ENCODE measurements at regions not wholly inside any gene's neighbourhood (a gene's known extent, or its start where the extent isn't known, plus 50 kb on each side); places are given as distances from the start of the nearest gene placed in this dataset.

- ChIA-PET CTCF (ENCODE audit: low intra/inter-chr PET ratio, low total read pairs) (no interaction called here), POLR2A (interaction anchor here (2.8 kb wide), 1 partner anchor 11 kb away, joined by 18 read pairs; no protein-coding TSS in a partner anchor)
- H3K27me3 ChIP-seq (ENCODE audit: control insufficient read depth in 1 of 2, insufficient read depth in 2 of 2, low read length in 2 of 2): no peaks in the 10 kb centered on the region; a peak in 1 of 5 replicates
- in situ Hi-C loops (cut with HindIII; ENCODE audit: extremely low pct_ligation_motif_present, low pct_unique_long_range_greater_than_20kb): no loop called here
- H3K27ac ChIP-seq (ENCODE audit: extremely low read length, insufficient read depth, low read length): no peak overlapping the region
- no peak overlapping the region for H2AFZ ChIP-seq (ENCODE audit: low read length)
- intact Hi-C loops (cut with micrococcal nuclease; ENCODE audit: unreplicated experiment): no loop called here
- peaks cover 74% of the 10 kb centered on the region for H3K4me1 ChIP-seq (ENCODE audit: insufficient read depth, low read length)
- TF ChIP-seq ZNF672 (CRISPR knock-in tag; IDR thresholded peaks at IDR 0.05): no peak
- no peak for TF ChIP-seq ZNF749 (CRISPR knock-in tag; IDR thresholded peaks at IDR 0.05; ENCODE audit: borderline replicate concordance)
- no peak for TF ChIP-seq EZH2 (conservative IDR thresholded peaks at IDR 0.05; ENCODE audit: low read depth, low read length)
- no peak for TF ChIP-seq HIVEP1 (CRISPR knock-in tag; IDR thresholded peaks at IDR 0.05)
- TF ChIP-seq ELK4 (CRISPR knock-in tag; IDR thresholded peaks at IDR 0.05; ENCODE audit: borderline replicate concordance): no peak
- no peaks in the 10 kb centered on the region for H3K9me3 ChIP-seq (ENCODE audit: low read length)
- H4K20me1 ChIP-seq (ENCODE audit: insufficient read depth, low read length): no peaks in the 10 kb centered on the region
- peaks cover 29% of the 10 kb centered on the region for H3K79me2 ChIP-seq (ENCODE audit: insufficient read depth, low read length)
- ATAC-seq (no peak), DNase-seq (ENCODE audit: low spot score) (no peak), FAIRE-seq (no peak)
- H3K9ac ChIP-seq (ENCODE audit: insufficient read depth, low read depth, low read length): no peak overlapping the region
- BruUV-seq (replicated peaks): no TSS peak
- H3K4me2 ChIP-seq (ENCODE audit: low read depth, low read length): no peak overlapping the region
- H3K4me3 ChIP-seq (replicated peaks in 1 of 3; ENCODE audit: insufficient read depth in 1 of 3, low read depth in 2 of 3, low read length in 3 of 3): no peak overlapping the region
- peaks cover 0 to 3% of the 10 kb centered on the region in 2 experiments; a peak in 1 of 5 replicates for H3K36me3 ChIP-seq (replicated peaks in 1 of 2; ENCODE audit: control insufficient read depth in 1 of 2, insufficient read depth in 2 of 2, low read length in 2 of 2)
- 92% methylated on average over 3 of the region's 3 CpGs for WGBS (ENCODE audit: low lambda C conversion rate)
These were observed 120.8 kb upstream of the UMPS start for GRCh38 chr3:124609402-124609801.

DNA sequence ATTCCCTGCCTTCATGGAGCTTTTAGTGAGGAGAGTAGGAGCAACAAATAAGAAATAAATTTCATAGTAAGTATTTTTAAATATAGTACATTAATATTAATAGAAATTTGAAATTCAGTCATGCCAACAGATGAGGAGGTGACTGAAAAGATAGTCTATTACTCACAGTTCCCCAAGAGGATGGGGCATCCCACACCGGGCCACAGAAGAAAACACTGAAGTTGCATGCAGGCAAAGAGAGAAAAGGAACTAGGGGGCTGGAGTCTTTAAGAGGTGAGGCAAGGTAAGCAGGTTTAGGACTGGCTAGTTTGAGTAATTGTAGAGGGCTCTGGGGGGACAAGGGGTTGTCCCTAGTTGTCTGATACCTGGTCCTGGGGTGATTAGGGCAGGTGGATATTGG lies 120.1 kb upstream of the UMPS start:
- BruUV-seq (replicated peaks): no TSS peak
- H3K9me3 ChIP-seq (ENCODE audit: low read length): no peaks in the 10 kb centered on the region
- peaks cover 81% of the 10 kb centered on the region for H3K4me1 ChIP-seq (ENCODE audit: insufficient read depth, low read length)
- POLR2A ChIA-PET: interaction anchor here (2.8 kb wide), 1 partner anchor 10 kb away, joined by 18 read pairs; no protein-coding TSS in a partner anchor
- DNase-seq (ENCODE audit: low spot score): no peak
- H2AFZ ChIP-seq (ENCODE audit: low read length): no peak overlapping the region
- no peak overlapping the region for H3K27ac ChIP-seq (ENCODE audit: extremely low read length, insufficient read depth, low read length)
- CTCF ChIA-PET (ENCODE audit: low intra/inter-chr PET ratio, low total read pairs): no interaction called here
- ATAC-seq: no peak
- intact Hi-C loops (cut with micrococcal nuclease; ENCODE audit: unreplicated experiment) (no loop called here), in situ Hi-C loops (cut with HindIII; ENCODE audit: extremely low pct_ligation_motif_present, low pct_unique_long_range_greater_than_20kb) (no loop called here)
- WGBS (ENCODE audit: low lambda C conversion rate): 100% methylated on average over 1 of the region's 1 CpG
- peaks cover 31% of the 10 kb centered on the region for H3K79me2 ChIP-seq (ENCODE audit: insufficient read depth, low read length)
- H3K4me3 ChIP-seq (replicated peaks in 1 of 3; ENCODE audit: insufficient read depth in 1 of 3, low read depth in 2 of 3, low read length in 3 of 3): no peak overlapping the region
- H3K4me2 ChIP-seq (ENCODE audit: low read depth, low read length): no peak overlapping the region
- H3K36me3 ChIP-seq (replicated peaks in 1 of 2; ENCODE audit: control insufficient read depth in 1 of 2, insufficient read depth in 2 of 2, low read length in 2 of 2): peaks cover 0 to 3% of the 10 kb centered on the region in 2 experiments; a peak in 1 of 5 replicates
- FAIRE-seq: no peak
- no peaks in the 10 kb centered on the region for H4K20me1 ChIP-seq (ENCODE audit: insufficient read depth, low read length)
- H3K9ac ChIP-seq (ENCODE audit: insufficient read depth, low read depth, low read length): no peak overlapping the region
- H3K27me3 ChIP-seq (ENCODE audit: control insufficient read depth in 1 of 2, insufficient read depth in 2 of 2, low read length in 2 of 2): no peaks in the 10 kb centered on the region; a peak in 1 of 5 replicates
- TF ChIP-seq ZBTB49 (CRISPR knock-in tag; IDR thresholded peaks at IDR 0.05; ENCODE audit: borderline replicate concordance) (no peak), HNF4A (CRISPR knock-in tag; IDR thresholded peaks at IDR 0.05) (no peak), ZNF652 (CRISPR knock-in tag; IDR thresholded peaks at IDR 0.05; ENCODE audit: borderline replicate concordance, low read depth) (no peak), HMG20A (CRISPR knock-in tag; IDR thresholded peaks at IDR 0.05; ENCODE audit: borderline replicate concordance) (no peak), POLR2G (IDR thresholded peaks at IDR 0.05; ENCODE audit: low read depth, low read length) (no peak)

Measured in HepG2 (cell line).